SH-SY5Y (cell line): ENCODE measurements at regions not wholly inside any gene's neighbourhood (a gene's known extent, or its start where the extent isn't known, plus 50 kb on each side); places are given as distances from the start of the nearest gene placed in this dataset.

ENCODE experiments used
- GATA2 ChIP-seq: IDR thresholded peaks from 2 replicates; pipeline ENCODE4 v1.6.1; 2011; ENCODE audit warnings: mild to moderate bottlenecking, low read depth, low read length
- GATA3 ChIP-seq: IDR thresholded peaks from 2 replicates; pipeline ENCODE4 v1.6.1; 2011; ENCODE audit warnings: low read depth, mild to moderate bottlenecking, low read length, moderate library complexity

DNA sequence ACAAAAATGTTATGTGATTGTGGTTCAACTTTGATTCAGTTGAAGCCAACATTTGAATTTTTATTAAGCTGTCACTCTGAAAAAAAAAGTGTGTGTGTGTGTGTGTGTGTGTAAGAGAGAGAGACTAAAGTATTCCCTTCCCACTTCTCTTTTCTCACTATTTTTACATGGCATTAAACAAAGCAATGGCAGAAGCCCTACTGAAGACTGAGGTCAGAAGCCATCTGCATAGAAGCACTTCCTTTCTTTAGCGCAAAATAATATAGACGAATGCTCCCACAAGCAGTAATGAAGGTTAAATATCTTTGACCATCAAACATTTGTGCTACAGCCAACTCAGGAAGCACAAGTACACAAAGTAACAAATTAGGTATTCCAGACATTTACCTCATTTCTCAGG, 540.5 kb downstream of the KCTD16 start:
- no peak for TF ChIP-seq GATA3
- TF ChIP-seq GATA2, result no peak

DNA sequence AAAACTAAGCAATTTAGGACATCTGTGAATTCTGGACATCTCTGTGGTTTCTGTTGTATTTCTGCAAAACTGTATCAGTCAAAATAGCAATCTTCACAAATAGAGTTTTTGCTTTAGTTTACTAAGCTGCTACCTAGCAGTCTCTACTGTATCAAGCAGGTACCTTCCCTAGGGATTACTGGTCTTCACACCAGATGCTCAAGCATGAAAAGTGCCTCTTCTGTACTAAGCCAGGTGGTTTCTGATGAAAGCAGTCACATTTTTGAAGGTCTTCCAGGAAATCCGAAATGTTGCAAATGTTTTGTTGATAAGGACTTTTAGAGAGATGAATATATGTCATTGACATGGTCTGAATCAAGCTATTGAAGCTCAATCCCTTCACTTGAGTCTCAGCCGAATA, 540.0 kb downstream of the KCTD16 start:
- no peak for TF ChIP-seq GATA3
- TF ChIP-seq GATA2, result no peak

DNA sequence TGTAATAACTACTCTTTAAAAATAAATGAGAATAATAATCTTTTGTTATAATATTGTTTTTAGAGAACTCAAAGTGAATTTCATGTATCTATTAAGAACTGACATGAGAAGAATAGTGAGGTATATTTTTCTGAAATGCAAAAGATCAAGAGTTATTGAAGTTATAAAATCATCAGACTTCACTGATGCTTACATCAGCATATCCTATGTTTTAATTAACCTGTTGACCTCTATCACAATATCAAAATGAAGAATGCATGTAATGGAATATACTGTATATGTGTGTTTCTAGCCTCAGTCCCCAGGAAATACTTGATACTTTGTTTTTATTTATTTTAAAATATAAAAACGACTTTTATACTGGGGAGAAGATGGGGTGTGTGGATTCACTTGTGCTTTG, 533.1 kb downstream of the KCTD16 start:
- no peak for TF ChIP-seq GATA3
- no peak for TF ChIP-seq GATA2

DNA sequence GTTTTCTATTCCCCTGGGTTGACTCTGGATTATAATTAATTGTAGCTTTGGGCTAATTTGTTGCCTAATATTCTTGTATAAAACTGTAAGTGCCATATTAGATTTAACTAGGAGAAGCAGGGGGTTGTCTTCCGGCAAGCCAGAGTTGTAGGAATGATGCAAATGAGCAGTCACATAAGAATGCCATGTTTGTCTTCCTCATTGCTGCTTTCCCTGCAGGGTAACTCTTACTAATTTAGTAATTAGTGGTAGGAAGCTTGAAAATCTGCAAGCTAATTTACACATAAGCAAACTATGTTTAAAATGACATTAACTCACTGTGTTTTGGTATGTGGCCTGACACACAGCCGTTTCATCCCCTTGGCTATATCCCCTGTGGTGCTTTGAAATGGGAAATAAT, 527.8 kb downstream of the KCTD16 start:
- TF ChIP-seq GATA3, result no peak
- no peak for TF ChIP-seq GATA2

DNA sequence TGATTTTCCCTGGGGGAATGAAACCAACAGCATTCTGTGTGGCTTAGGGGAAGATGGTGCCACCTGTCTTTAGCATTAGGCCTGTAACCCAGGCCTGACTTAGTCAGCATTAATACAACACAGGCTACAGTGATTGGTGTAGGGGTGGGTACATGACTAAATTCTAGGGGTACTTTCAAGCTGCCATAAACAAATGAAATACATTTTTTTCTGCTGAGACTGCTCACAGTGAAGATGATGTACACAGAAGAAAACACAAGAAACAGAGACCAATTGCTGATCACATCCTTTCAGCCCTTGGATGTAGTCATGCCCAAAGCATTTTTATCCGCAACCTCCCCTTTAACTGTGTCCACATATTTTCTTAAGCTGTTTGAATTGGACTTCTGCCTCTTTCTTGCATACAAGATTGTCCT, 527.2 kb downstream of the KCTD16 start:
- no peak for TF ChIP-seq GATA3
- no peak for TF ChIP-seq GATA2

DNA sequence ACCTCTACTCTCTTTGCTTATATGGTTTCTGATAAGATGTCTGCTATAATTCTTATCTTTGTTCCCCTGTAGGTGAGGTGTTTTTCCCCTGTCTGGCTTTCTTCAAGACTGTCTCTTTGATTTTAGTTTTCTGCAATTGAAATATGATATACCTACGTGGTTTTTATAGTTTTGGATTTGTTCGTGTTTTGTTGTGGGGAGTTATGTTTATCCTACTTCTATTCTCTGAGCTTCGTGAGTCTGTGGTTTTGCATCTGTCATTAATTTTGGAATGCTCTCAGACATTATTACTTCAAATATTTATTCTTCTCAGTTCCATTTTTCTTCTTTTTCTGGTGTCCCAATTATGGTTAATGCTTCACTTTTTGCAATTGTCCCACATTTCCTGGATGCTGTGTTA, 521.3 kb downstream of the KCTD16 start:
- no peak for TF ChIP-seq GATA3

DNA sequence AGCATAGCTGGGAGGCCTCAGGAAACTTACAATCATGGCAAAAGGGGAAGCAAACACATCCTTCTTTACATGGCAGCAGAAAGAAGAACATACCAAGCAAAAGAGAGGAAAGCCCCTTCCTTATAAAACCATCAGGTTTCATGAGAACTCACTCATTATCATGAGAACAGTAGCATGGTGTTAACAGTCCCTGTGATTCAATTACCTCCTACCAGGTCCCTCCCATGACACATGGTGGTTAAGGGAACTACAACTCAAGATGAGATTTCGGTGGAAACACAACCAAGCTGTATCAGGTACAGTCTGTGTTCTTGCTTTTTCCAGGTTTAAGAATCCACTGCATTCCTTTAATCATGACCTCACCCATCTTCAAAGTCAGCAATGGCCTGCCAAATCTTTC, 514.2 kb downstream of the KCTD16 start:
- TF ChIP-seq GATA3 (no peak), GATA2 (no peak)

DNA sequence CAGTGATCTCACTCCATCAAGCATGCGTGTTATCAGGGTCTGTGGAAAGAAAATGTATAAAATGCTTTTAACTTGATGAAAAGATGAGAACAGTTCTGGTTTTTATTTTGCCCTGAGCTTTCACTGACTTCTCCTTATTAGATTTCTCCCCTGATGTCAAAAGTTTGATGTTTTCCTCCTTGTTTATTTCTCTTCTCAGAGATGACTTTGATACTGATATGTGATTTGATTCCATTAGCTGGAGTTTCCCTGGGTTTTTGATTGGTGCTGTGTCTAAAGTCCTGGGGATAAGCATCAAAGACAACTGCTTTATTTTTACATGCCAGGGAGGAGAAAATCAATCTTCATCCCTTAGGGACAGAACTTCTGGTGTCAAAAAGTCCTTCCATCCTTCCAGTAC, 510.0 kb downstream of the KCTD16 start:
- TF ChIP-seq GATA3 (peak; percentile 29; the same call in 1 of the 2 replicates), GATA2 (peak; percentile 27; the same call in 1 of the 2 replicates)

DNA sequence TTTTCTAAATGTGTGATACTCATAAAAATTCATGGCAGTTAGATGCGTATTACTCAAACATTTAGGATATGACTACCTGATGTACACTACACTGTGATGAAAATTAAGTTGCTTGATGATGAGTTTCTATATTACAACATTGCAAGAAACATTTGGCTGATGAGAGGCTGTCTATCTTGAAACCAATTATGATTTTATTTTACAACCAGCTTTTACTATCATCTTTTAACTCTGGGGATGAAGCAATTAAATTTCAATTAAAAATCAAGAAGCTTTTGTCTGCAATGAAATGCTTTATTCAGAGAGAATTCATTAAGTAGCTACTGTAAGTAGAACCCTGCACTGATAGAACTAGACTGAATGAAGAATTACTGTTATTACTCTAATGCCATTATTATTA, 500.4 kb downstream of the KCTD16 start:
- TF ChIP-seq GATA2 (no peak), GATA3 (no peak)

DNA sequence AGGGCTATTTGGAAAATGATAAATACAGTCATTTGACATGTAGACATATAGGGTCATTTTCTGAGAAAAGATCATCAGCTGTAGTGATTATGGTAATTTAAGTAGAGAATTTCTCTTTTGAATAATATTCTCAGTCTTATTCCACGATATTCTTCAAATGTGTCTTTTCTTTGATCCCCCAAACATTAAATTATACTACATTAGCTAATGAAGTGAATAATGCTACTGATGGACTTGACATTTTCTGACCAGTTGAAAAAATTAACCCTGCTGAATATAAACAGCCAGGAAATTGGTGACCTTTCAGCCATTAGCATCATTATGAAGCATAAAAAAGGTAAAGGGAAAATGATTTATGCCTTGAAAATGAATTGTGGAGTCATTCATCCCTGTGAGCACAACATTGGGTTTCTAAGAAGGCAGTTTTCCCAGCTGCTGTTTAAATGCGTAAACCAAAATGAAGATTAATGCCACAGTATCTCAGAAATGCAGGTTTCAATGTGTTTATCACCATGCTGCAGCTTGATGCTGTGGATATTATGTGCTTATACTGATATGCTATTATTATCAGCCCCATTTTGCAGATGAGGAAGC, 489.1 kb downstream of the KCTD16 start:
- TF ChIP-seq GATA3 (no peak), GATA2 (no peak)

DNA sequence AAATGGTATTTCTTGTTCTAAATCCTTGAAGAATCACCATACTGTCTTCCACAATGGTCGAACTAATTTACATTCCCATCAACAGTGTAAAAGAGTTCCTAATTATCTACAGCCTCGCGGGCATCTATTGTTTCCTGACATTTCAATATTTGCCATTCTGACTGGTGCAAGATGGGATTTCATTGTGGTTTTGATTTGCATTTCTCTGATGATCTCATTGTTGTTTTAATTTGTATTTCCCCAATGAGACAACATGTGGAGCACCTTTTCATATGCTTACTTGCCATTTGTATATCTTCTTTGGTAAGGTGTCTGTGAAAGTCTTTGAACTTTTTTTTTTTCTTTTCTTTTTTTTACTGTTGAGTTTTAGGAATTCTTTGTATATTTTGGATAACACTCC, 473.6 kb downstream of the KCTD16 start:
- TF ChIP-seq GATA2 (no peak), GATA3 (no peak)

DNA sequence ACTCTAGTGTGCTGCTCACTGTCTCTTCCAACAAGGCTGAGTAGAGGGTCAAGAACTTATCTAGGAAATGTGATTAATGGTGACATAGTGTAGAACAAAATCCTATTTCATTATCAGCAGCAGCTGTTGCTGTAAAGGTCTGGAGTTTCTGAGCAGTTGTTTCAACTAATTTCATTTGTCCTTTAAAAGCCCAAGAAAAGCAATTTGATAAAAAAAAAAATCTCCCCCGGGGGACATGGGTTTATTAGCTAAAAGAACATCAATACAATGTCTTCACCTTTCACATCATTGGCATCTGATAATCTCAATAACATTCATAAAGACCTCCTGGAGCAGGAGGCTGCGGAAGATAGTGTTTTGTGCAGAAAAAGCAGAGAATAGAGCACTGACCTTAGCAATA, 468.1 kb downstream of the KCTD16 start:
- peak; percentile 74 for TF ChIP-seq GATA2
- TF ChIP-seq GATA3, result peak; percentile 67

DNA sequence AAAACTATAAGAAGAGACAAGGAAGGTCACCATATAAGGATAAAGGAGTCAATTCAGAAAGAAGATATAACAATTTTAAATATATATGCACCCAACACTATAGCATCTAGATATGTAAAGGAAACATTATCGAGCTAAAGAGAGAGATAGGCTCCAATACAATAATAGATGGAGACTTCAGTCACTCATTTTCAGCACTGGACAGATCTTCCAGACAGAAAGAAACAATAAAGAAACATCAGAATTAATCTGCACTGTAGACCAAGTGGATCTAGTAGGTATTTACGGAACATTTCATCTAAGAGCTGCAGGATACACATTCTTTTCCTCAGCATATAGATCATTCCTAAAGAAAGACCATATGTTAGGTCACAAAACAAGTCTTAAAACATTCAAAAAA, 463.5 kb downstream of the KCTD16 start:
- TF ChIP-seq GATA2 (no peak), GATA3 (no peak)

DNA sequence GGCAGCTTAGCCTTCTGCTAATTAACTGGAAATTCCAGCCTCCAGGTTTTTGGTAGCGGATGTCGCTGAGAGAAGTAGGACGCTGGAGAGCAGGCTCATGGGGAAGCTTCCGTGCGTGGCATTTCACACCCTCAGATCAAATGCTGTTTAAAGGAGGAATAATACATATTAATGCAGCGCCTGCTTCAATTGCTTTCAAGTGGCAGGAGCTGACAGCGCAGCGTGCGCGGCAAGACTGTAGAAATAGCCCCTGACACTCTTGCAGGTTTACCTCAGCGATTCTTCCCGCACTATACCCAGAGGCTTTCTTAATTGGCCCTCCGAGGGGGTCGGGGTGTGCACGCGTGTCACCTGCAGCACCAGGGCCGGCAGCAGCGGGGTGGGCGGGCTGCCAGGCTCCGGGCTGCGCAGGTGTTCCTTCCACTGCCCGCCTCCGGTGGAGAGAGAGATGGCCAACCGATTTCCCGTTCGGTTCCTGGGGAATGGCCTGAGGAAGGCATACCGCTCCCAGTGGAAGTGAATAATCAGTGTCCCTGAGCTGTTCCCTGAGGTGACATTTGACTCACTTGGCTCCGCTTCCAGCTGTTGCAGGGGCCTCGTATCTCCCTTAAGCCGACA, 427.9 kb downstream of the KCTD16 start:
- no peak for TF ChIP-seq GATA3
- no peak for TF ChIP-seq GATA2

DNA sequence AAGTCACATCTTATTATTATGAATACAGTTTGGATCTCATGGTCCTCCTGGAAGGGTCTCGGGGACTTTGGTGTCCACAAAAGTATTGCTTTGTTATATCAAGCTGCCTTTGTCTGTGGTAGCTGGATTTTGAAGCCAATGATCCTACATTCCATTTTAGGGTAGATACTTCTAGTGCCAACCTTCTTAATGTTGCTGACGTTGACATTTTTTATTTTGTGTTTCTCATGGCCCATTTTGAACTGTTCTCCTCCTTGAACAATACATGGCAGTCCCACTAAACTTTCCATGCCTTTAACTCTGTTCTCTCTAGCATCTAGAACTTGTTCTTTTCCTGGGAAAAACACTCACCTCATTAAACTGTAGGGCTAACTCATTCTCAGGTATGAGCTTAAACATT, 425.8 kb downstream of the KCTD16 start:
- TF ChIP-seq GATA2, result no peak
- no peak for TF ChIP-seq GATA3

DNA sequence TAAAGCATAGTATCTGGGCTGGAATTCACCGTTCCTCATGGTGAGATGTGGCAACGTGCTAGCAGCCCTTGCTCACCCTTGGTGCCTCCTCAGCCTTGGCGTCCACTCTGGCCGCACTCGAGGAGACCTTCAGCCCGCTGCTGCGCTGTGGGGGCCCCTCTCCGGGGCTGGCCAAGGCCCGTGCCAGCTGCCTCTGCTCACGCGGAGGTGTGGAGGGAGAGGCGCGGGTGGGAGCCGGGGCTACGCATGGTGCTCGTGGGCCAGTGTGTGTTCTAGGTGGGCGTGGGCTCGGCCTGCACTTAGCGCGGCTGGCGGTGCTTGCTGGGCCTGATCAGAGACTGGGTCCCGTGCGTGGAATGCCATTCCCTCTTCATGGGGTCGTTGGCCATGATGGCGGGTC, 424.2 kb downstream of the KCTD16 start:
- TF ChIP-seq GATA2, result no peak
- TF ChIP-seq GATA3, result no peak
